KMS-11 (cell line): ENCODE measurements at regions not wholly inside any gene's neighbourhood (a gene's known extent, or its start where the extent isn't known, plus 50 kb on each side); places are given as distances from the start of the nearest gene placed in this dataset.

ENCODE experiments used
- H2AFZ ChIP-seq: fragments of 200-600 bp; sonication (generic); 2 replicates; pipeline ENCODE4 v1.6.1; 2016; ENCODE audit warnings: antibody characterized with exemption, mixed run types, low read depth
- H3K27ac ChIP-seq: fragments of 200-600 bp; sonication (generic); 2 replicates; pipeline ENCODE4 v1.6.1; 2016; ENCODE audit warnings: mild to moderate bottlenecking, mixed run types
- H3K27me3 ChIP-seq: fragments of 200-600 bp; sonication (generic); 2 replicates; pipeline ENCODE4 v1.6.1; 2017; ENCODE audit warnings: mild to moderate bottlenecking, low read depth, mixed run types, moderate library complexity; ENCODE audit not compliant: insufficient read depth
- H3K36me3 ChIP-seq: fragments of 200-600 bp; sonication (generic); 2 replicates; pipeline ENCODE4 v1.6.1; 2017; ENCODE audit warnings: mild to moderate bottlenecking, mixed run types; ENCODE audit not compliant: insufficient read depth
- H3K4me1 ChIP-seq: fragments of 200-600 bp; sonication (generic); 2 replicates; pipeline ENCODE4 v1.6.1; 2016; ENCODE audit warnings: mild to moderate bottlenecking, low read depth, mixed run types; ENCODE audit not compliant: poor library complexity, severe bottlenecking
- H3K4me2 ChIP-seq: fragments of 200-600 bp; sonication (generic); 2 replicates; pipeline ENCODE4 v1.7.0; 2016; ENCODE audit warnings: mild to moderate bottlenecking, mixed run types
- H3K4me3 ChIP-seq: fragments of 200-600 bp; sonication (generic); IDR thresholded peaks from 2 replicates; pipeline ENCODE4 v1.6.1; 2017; ENCODE audit warnings: low read depth, low read length, mixed read lengths; ENCODE audit not compliant: insufficient read depth
- H3K79me2 ChIP-seq: fragments of 200-600 bp; sonication (generic); 2 replicates; pipeline ENCODE4 v1.6.1; 2016; ENCODE audit warnings: low read depth, mixed run types; ENCODE audit not compliant: insufficient read depth
- H3K9ac ChIP-seq: fragments of 200-600 bp; sonication (generic); 2 replicates; pipeline ENCODE4 v1.6.1; 2016; ENCODE audit warnings: mild to moderate bottlenecking, mixed run types
- H4K20me1 ChIP-seq: fragments of 200-600 bp; sonication (generic); 2 replicates; pipeline ENCODE4 v1.6.1; 2016; ENCODE audit warnings: mild to moderate bottlenecking, mixed run types; ENCODE audit not compliant: insufficient read depth
- CTCF ChIP-seq: fragments of 200-600 bp; sonication (generic); conservative IDR thresholded peaks from 2 replicates; pipeline ENCODE4 v1.6.1; 2017; ENCODE audit warnings: low read depth, mild to moderate bottlenecking, antibody characterized with exemption, low read length, moderate library complexity, mixed read lengths

- Histone ChIP-seq H3K4me3 (no peak overlapping the region), H3K36me3 (no peaks in the 10 kb centered on the region), H3K9ac (no peak overlapping the region), H2AFZ (no peak overlapping the region), H3K4me1 (no peaks in the 10 kb centered on the region), H3K79me2 (no peaks in the 10 kb centered on the region), H3K27ac (no peak overlapping the region), H3K4me2 (no peak overlapping the region), H4K20me1 (no peaks in the 10 kb centered on the region), H3K27me3 (no peaks in the 10 kb centered on the region)
- no peak for TF ChIP-seq CTCF
Measured at GRCh38 chr10:3452173-3452626, 279.6 kb upstream of the PITRM1 start.

DNA sequence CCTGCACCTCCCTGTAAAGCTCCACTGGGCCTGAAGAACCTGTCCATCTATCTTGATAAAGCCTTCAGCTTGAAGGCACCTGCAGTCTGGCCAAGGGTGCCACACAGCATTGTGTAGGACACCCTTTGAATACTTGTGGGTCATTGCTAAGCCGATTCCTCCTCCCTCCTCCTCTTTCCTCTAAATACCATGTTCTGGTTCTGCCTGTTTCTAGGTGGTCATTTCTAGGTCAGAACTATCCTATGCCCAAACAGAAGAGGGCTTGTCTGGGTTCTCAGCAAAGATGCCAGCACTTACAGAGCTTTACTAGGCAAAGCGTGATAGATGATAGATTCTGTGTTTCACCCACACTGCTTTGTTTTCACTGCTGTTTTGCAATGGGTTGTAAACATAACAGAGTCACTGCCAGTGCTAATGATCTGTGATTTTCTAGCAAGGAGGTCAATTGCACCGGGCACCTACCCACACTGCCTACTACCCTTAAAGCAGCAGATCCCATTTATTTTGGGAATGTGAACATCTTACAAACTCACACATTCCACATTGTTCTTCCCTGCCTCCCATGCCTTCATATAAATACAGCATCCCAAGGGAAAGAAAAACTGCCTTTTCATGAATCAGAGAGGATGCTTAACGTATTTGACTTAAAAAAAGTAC, 279.1 kb upstream of the PITRM1 start:
- Histone ChIP-seq H3K27ac (no peak overlapping the region), H3K27me3 (no peaks in the 10 kb centered on the region), H3K4me2 (no peak overlapping the region), H3K4me3 (no peak overlapping the region), H4K20me1 (no peaks in the 10 kb centered on the region), H2AFZ (no peak overlapping the region), H3K36me3 (no peaks in the 10 kb centered on the region), H3K9ac (no peak overlapping the region), H3K79me2 (no peaks in the 10 kb centered on the region), H3K4me1 (no peaks in the 10 kb centered on the region)
- TF ChIP-seq CTCF, result no peak

- H3K4me2 ChIP-seq, result no peak overlapping the region
- no peak overlapping the region for H3K4me3 ChIP-seq
- H3K79me2 ChIP-seq, result no peaks in the 10 kb centered on the region
- no peaks in the 10 kb centered on the region for H3K36me3 ChIP-seq
- H3K4me1 ChIP-seq, result no peaks in the 10 kb centered on the region
- H4K20me1 ChIP-seq, result no peaks in the 10 kb centered on the region
- H3K27me3 ChIP-seq, result no peaks in the 10 kb centered on the region
- no peak overlapping the region for H3K27ac ChIP-seq
- no peak overlapping the region for H3K9ac ChIP-seq
- H2AFZ ChIP-seq, result no peak overlapping the region
- TF ChIP-seq CTCF, result no peak
Measured at GRCh38 chr10:3446221-3446620, 273.6 kb upstream of the PITRM1 start.

- Histone ChIP-seq H3K27ac (no peak overlapping the region), H3K79me2 (no peaks in the 10 kb centered on the region), H3K4me3 (no peak overlapping the region), H3K4me1 (no peaks in the 10 kb centered on the region), H3K9ac (no peak overlapping the region), H3K36me3 (no peaks in the 10 kb centered on the region), H3K4me2 (no peak overlapping the region), H3K27me3 (no peaks in the 10 kb centered on the region), H4K20me1 (no peaks in the 10 kb centered on the region), H2AFZ (no peak overlapping the region)
- no peak for TF ChIP-seq CTCF
Measured at GRCh38 chr10:3445648-3446047, 273.1 kb upstream of the PITRM1 start.
